GM23338 (cell line): ENCODE measurements at regions not wholly inside any gene's neighbourhood (a gene's known extent, or its start where the extent isn't known, plus 50 kb on each side); places are given as distances from the start of the nearest gene placed in this dataset.

ENCODE experiments used
- CREB1 ChIP-seq: fragments of 250-450 bp; sonication (Bioruptor Pico); IDR thresholded peaks from 2 replicates; pipeline ENCODE4 v1.5.0; 2020; ENCODE audit warnings: low read depth, mild to moderate bottlenecking, moderate library complexity
- EZH2 ChIP-seq: fragments of 200-600 bp; sonication (generic); IDR thresholded peaks from one replicate; pipeline ENCODE4 v1.8.0; 2017; ENCODE audit warnings: antibody characterized with exemption, mild to moderate bottlenecking, low read depth; ENCODE audit not compliant: unreplicated experiment
- EZH2phosphoT487 ChIP-seq: fragments of 200-600 bp; sonication (generic); IDR thresholded peaks from one replicate; pipeline ENCODE4 v1.8.1; 2018; ENCODE audit warnings: antibody characterized with exemption; ENCODE audit not compliant: unreplicated experiment
- JUNB ChIP-seq: IDR thresholded peaks from one replicate; pipeline ENCODE4 v1.6.1; 2016; ENCODE audit warnings: antibody characterized with exemption; ENCODE audit not compliant: unreplicated experiment
- NANOG ChIP-seq: IDR thresholded peaks from 2 replicates; pipeline ENCODE4 v1.6.1; 2016; ENCODE audit warnings: antibody characterized with exemption, borderline replicate concordance
- POLR2AphosphoS5 ChIP-seq: IDR thresholded peaks from 2 replicates; pipeline ENCODE4 v1.6.1; 2016; ENCODE audit warnings: antibody characterized with exemption, low read depth
- ZNF114 ChIP-seq: fragments of 250-450 bp; sonication (Bioruptor Pico); IDR thresholded peaks from 2 replicates; pipeline ENCODE4 v1.5.0; 2020; ENCODE audit warnings: mild to moderate bottlenecking, moderate library complexity
- ZNF331 ChIP-seq: fragments of 250-450 bp; sonication (Bioruptor Pico); IDR thresholded peaks from 2 replicates; pipeline ENCODE4 v1.5.0; 2020; ENCODE audit warnings: low read depth, mild to moderate bottlenecking, moderate library complexity
- TF ChIP-seq, protein P1 (sequence below), 2 experiments: fragments of 200-600 bp in 1 of 2; sonication (generic) in 1 of 2; conservative IDR thresholded peaks; 2 replicates each; pipeline versions ENCODE4 v1.5.1 to v1.6.1; 2016 to 2017; ENCODE audit warnings: antibody characterized with exemption in 2 of 2, low read depth in 2 of 2, mild to moderate bottlenecking in 2 of 2, moderate library complexity in 1 of 2
- TF ChIP-seq, protein P2 (sequence below): IDR thresholded peaks from one replicate; pipeline ENCODE4 v1.6.1; 2018; ENCODE audit warnings: antibody characterized with exemption; ENCODE audit not compliant: unreplicated experiment
- TF ChIP-seq, protein P3 (sequence below): IDR thresholded peaks from 2 replicates; pipeline ENCODE4 v1.6.1; 2016; ENCODE audit warnings: antibody characterized with exemption
- TF ChIP-seq, protein P4 (sequence below): fragments of 250-450 bp; sonication (Bioruptor Pico); IDR thresholded peaks from 2 replicates; pipeline ENCODE4 v1.5.0; 2020; ENCODE audit warnings: mild to moderate bottlenecking, moderate library complexity

DNA sequence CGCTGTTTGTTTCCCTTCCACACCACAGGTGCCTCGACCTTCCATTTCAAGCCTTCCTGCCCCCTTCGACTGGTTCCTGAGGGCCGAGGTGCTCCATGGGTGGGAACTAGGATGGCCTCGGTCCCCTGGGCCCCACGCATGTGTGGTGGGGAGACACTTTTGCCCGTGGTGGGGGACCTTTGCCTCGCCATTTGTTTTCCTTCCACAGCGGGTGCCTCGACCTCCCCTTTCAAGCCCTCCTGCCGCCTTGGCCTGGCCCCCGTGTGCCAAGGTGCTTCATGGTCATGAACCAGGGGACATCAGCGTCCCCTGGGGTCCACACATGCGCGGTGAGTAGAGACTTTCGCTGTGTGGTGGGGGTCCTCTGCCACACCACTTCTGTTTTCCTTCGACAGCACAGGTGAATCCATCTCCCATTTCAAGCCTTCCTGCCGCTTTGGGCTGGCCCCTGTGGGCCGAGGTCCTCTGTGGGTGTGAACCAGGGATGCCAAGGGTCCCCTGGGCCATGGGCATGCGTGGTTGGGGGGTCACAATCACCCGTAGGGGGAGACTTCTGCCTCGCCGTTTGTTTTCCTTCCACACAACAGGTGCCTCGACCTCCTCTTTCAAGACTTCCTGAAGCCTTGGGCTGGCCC is 364.4 kb downstream of the ALG10 start:
- TF ChIP-seq, protein P1, sequence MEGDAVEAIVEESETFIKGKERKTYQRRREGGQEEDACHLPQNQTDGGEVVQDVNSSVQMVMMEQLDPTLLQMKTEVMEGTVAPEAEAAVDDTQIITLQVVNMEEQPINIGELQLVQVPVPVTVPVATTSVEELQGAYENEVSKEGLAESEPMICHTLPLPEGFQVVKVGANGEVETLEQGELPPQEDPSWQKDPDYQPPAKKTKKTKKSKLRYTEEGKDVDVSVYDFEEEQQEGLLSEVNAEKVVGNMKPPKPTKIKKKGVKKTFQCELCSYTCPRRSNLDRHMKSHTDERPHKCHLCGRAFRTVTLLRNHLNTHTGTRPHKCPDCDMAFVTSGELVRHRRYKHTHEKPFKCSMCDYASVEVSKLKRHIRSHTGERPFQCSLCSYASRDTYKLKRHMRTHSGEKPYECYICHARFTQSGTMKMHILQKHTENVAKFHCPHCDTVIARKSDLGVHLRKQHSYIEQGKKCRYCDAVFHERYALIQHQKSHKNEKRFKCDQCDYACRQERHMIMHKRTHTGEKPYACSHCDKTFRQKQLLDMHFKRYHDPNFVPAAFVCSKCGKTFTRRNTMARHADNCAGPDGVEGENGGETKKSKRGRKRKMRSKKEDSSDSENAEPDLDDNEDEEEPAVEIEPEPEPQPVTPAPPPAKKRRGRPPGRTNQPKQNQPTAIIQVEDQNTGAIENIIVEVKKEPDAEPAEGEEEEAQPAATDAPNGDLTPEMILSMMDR (conservative IDR thresholded peaks at IDR 0.05; ENCODE audit: low read depth in 2 of 2), result no peak
- TF ChIP-seq EZH2, result no peak
- TF ChIP-seq JUNB, result no peak
- TF ChIP-seq ZNF331 (CRISPR knock-in tag), result no peak
- TF ChIP-seq, protein P2, sequence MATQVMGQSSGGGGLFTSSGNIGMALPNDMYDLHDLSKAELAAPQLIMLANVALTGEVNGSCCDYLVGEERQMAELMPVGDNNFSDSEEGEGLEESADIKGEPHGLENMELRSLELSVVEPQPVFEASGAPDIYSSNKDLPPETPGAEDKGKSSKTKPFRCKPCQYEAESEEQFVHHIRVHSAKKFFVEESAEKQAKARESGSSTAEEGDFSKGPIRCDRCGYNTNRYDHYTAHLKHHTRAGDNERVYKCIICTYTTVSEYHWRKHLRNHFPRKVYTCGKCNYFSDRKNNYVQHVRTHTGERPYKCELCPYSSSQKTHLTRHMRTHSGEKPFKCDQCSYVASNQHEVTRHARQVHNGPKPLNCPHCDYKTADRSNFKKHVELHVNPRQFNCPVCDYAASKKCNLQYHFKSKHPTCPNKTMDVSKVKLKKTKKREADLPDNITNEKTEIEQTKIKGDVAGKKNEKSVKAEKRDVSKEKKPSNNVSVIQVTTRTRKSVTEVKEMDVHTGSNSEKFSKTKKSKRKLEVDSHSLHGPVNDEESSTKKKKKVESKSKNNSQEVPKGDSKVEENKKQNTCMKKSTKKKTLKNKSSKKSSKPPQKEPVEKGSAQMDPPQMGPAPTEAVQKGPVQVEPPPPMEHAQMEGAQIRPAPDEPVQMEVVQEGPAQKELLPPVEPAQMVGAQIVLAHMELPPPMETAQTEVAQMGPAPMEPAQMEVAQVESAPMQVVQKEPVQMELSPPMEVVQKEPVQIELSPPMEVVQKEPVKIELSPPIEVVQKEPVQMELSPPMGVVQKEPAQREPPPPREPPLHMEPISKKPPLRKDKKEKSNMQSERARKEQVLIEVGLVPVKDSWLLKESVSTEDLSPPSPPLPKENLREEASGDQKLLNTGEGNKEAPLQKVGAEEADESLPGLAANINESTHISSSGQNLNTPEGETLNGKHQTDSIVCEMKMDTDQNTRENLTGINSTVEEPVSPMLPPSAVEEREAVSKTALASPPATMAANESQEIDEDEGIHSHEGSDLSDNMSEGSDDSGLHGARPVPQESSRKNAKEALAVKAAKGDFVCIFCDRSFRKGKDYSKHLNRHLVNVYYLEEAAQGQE, result no peak
- no peak for TF ChIP-seq POLR2AphosphoS5
- TF ChIP-seq EZH2phosphoT487, result no peak
- TF ChIP-seq CREB1, result no peak
- TF ChIP-seq, protein P3, sequence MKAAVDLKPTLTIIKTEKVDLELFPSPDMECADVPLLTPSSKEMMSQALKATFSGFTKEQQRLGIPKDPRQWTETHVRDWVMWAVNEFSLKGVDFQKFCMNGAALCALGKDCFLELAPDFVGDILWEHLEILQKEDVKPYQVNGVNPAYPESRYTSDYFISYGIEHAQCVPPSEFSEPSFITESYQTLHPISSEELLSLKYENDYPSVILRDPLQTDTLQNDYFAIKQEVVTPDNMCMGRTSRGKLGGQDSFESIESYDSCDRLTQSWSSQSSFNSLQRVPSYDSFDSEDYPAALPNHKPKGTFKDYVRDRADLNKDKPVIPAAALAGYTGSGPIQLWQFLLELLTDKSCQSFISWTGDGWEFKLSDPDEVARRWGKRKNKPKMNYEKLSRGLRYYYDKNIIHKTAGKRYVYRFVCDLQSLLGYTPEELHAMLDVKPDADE, result no peak
- TF ChIP-seq NANOG, result no peak
- no peak for TF ChIP-seq ZNF114 (CRISPR knock-in tag)
- TF ChIP-seq, protein P4, sequence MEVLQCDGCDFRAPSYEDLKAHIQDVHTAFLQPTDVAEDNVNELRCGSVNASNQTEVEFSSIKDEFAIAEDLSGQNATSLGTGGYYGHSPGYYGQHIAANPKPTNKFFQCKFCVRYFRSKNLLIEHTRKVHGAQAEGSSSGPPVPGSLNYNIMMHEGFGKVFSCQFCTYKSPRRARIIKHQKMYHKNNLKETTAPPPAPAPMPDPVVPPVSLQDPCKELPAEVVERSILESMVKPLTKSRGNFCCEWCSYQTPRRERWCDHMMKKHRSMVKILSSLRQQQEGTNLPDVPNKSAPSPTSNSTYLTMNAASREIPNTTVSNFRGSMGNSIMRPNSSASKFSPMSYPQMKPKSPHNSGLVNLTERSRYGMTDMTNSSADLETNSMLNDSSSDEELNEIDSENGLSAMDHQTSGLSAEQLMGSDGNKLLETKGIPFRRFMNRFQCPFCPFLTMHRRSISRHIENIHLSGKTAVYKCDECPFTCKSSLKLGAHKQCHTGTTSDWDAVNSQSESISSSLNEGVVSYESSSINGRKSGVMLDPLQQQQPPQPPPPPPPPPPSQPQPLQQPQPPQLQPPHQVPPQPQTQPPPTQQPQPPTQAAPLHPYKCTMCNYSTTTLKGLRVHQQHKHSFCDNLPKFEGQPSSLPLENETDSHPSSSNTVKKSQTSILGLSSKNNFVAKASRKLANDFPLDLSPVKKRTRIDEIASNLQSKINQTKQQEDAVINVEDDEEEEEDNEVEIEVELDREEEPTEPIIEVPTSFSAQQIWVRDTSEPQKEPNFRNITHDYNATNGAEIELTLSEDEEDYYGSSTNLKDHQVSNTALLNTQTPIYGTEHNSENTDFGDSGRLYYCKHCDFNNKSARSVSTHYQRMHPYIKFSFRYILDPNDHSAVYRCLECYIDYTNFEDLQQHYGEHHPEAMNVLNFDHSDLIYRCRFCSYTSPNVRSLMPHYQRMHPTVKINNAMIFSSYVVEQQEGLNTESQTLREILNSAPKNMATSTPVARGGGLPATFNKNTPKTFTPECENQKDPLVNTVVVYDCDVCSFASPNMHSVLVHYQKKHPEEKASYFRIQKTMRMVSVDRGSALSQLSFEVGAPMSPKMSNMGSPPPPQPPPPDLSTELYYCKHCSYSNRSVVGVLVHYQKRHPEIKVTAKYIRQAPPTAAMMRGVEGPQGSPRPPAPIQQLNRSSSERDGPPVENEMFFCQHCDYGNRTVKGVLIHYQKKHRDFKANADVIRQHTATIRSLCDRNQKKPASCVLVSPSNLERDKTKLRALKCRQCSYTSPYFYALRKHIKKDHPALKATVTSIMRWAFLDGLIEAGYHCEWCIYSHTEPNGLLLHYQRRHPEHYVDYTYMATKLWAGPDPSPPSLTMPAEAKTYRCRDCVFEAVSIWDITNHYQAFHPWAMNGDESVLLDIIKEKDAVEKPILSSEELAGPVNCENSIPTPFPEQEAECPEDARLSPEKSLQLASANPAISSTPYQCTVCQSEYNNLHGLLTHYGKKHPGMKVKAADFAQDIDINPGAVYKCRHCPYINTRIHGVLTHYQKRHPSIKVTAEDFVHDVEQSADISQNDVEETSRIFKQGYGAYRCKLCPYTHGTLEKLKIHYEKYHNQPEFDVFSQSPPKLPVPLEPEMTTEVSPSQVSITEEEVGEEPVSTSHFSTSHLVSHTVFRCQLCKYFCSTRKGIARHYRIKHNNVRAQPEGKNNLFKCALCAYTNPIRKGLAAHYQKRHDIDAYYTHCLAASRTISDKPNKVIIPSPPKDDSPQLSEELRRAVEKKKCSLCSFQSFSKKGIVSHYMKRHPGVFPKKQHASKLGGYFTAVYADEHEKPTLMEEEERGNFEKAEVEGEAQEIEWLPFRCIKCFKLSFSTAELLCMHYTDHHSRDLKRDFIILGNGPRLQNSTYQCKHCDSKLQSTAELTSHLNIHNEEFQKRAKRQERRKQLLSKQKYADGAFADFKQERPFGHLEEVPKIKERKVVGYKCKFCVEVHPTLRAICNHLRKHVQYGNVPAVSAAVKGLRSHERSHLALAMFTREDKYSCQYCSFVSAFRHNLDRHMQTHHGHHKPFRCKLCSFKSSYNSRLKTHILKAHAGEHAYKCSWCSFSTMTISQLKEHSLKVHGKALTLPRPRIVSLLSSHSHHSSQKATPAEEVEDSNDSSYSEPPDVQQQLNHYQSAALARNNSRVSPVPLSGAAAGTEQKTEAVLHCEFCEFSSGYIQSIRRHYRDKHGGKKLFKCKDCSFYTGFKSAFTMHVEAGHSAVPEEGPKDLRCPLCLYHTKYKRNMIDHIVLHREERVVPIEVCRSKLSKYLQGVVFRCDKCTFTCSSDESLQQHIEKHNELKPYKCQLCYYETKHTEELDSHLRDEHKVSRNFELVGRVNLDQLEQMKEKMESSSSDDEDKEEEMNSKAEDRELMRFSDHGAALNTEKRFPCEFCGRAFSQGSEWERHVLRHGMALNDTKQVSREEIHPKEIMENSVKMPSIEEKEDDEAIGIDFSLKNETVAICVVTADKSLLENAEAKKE (CRISPR knock-in tag), result no peak
